Stimulated activated naive CD8-positive, alpha-beta T cell treated with anti-CD3 and anti-CD28 coated beads, Interleukin-15, amount 100 ng/mL, for 72 hours (primary cell): ENCODE measurements at regions not wholly inside any gene's neighbourhood (a gene's known extent, or its start where the extent isn't known, plus 50 kb on each side); places are given as distances from the start of the nearest gene placed in this dataset.

Experiments used
- ATAC-seq: fragments of 150-1000 bp; cut with Tn5 transposase; 2 replicates; pipeline ENCODE4 v1.10.0; 2021; ENCODE audit warnings: mild to moderate bottlenecking, moderate library complexity
- DNase-seq, 2 donors: peaks; one replicate each; pipeline ENCODE4 v3.0.0; 2021 to 2022
- H3K27ac Mint-ChIP-seq, 2 donors: one replicate each; pipeline ENCODE4 v1.8.0; 2022; ENCODE audit warnings: mild to moderate bottlenecking in 2 of 2, mixed read lengths in 2 of 2, moderate library complexity in 2 of 2
- H3K27me3 Mint-ChIP-seq: one replicate; pipeline ENCODE4 v1.8.0; 2022; ENCODE audit warnings: mixed read lengths
- H3K4me1 Mint-ChIP-seq: one replicate; pipeline ENCODE4 v1.8.0; 2022; ENCODE audit warnings: mild to moderate bottlenecking, mixed read lengths
- H3K4me3 Mint-ChIP-seq, 2 donors: one replicate each; pipeline ENCODE4 v1.8.0; 2022; ENCODE audit warnings: mild to moderate bottlenecking in 2 of 2, mixed read lengths in 2 of 2, moderate library complexity in 1 of 2
- H3K9me3 Mint-ChIP-seq, 2 donors: one replicate each; pipeline ENCODE4 v1.8.0; 2022; ENCODE audit warnings: mixed read lengths in 2 of 2

GRCh38 chr2:157056200-157056676 lies 201.3 kb upstream of the GALNT5 start:
- Mint-ChIP-seq H3K4me3 (no peak overlapping the region), H3K4me1 (no peaks in the 10 kb centered on the region), H3K27ac (no peak overlapping the region), H3K27me3 (no peaks in the 10 kb centered on the region), H3K9me3 (no peaks in the 10 kb centered on the region)
- DNase-seq = no peak
- ATAC-seq = no peak

DNA sequence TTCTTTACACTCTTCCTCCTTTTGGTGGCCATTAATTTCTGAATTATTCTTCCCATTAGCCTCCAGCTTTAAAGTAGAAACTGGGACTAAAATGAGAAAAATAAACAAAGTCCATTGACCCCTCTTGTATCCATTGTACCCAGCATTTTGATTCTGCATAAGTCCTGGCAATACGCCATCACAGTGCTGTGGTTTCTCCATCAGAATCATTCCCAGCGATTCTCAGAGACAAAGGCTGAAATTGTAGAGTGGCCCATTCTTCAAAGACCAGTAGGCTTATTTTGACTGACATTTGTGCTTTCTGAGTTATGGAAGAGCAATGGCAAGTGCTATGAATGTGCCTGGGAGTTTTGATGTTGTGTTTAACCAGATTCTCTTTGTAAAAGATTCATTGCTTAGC lies 199.3 kb upstream of the GALNT5 start:
- Mint-ChIP-seq H3K27me3 (no peaks in the 10 kb centered on the region), H3K27ac (no peak overlapping the region), H3K9me3 (no peaks in the 10 kb centered on the region), H3K4me1 (no peaks in the 10 kb centered on the region), H3K4me3 (no peak overlapping the region)
- ATAC-seq = no peak
- no peak for DNase-seq

GRCh38 chr2:157059036-157059435 lies 198.5 kb upstream of the GALNT5 start:
- no peak for DNase-seq
- no peaks in the 10 kb centered on the region for H3K4me1 Mint-ChIP-seq
- H3K9me3 Mint-ChIP-seq = no peaks in the 10 kb centered on the region
- no peak overlapping the region for H3K4me3 Mint-ChIP-seq
- no peaks in the 10 kb centered on the region for H3K27me3 Mint-ChIP-seq
- no peak for ATAC-seq
- no peak overlapping the region for H3K27ac Mint-ChIP-seq

DNA sequence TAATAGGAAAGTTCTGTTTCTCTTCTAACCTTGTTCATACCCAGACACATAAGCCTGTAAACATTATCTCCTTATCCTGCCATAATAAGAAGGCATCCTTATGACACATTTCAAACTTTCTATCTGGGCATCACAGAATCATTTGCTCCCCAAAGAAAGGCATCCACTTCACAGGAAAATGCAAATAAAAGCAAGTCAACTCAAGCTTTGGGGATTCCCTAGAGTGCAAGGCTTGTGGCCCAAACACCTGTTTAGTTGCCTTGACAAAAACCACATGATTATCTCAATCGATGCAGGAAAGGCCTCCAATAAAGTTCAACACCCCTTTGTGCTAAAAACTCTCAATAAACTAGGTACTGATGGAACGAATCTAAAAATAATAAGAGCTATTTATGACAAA lies 195.7 kb upstream of the GALNT5 start:
- H3K4me3 Mint-ChIP-seq = no peak overlapping the region
- H3K27me3 Mint-ChIP-seq = no peaks in the 10 kb centered on the region
- H3K4me1 Mint-ChIP-seq = no peaks in the 10 kb centered on the region
- no peak for DNase-seq
- no peaks in the 10 kb centered on the region for H3K9me3 Mint-ChIP-seq
- no peak for ATAC-seq
- H3K27ac Mint-ChIP-seq = no peak overlapping the region

GRCh38 chr2:157067562-157067961 lies 189.9 kb upstream of the GALNT5 start:
- DNase-seq (no peak), ATAC-seq (no peak)
- no peaks in the 10 kb centered on the region for H3K4me1 Mint-ChIP-seq
- peaks cover 0 to 6% of the 10 kb centered on the region in 2 donors for H3K9me3 Mint-ChIP-seq
- H3K27me3 Mint-ChIP-seq = no peaks in the 10 kb centered on the region
- H3K27ac Mint-ChIP-seq = no peak overlapping the region
- no peak overlapping the region for H3K4me3 Mint-ChIP-seq

DNA sequence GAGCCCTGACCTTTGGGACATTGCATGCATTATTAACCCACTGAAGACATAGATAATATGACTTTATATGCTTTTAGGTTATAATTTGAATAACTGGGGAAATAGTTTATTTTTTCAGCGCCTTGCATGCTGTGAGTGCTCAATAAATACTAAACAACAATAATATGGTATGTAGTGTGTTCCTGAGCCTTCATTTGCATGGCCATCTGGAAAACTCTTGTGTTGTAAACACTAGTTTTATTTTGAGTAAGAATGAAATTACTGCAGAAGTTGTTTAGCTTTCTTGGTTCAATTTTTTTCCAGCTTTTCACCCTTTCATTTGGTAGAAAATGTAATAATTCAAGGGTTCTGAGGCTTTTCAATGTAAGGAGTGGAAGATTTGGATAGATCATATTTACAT lies 189.3 kb upstream of the GALNT5 start:
- ATAC-seq (no peak), DNase-seq (no peak)
- no peaks in the 10 kb centered on the region for H3K4me1 Mint-ChIP-seq
- H3K27ac Mint-ChIP-seq = no peak overlapping the region
- no peaks in the 10 kb centered on the region for H3K27me3 Mint-ChIP-seq
- no peak overlapping the region for H3K4me3 Mint-ChIP-seq
- H3K9me3 Mint-ChIP-seq = peaks cover 0 to 6% of the 10 kb centered on the region in 2 donors

DNA sequence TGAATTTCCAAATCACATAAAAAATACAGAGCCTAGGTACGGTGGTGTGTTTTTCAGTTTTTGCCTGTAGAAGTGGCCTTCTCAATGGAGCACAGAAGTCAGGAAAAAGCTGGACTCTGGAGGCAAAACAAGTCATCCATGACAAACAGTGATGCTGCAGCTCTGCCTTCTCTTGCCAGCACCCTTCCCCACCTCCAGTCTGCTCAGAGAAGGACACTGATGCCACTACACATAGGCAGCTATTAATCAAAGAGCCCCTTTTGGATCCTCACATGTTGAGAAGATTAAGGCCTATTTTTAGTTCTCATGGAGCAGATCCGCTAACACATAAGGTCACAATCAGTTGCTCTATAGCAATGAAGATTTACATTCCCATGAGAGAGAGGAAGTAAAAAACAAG lies 181.6 kb upstream of the GALNT5 start:
- Mint-ChIP-seq H3K9me3 (peaks cover 0 to 6% of the 10 kb centered on the region in 2 donors), H3K27ac (no peak overlapping the region), H3K4me3 (no peak overlapping the region), H3K27me3 (no peaks in the 10 kb centered on the region), H3K4me1 (no peaks in the 10 kb centered on the region)
- ATAC-seq = no peak
- no peak for DNase-seq

- Mint-ChIP-seq H3K27me3 (no peaks in the 10 kb centered on the region), H3K27ac (no peak overlapping the region), H3K4me1 (no peaks in the 10 kb centered on the region), H3K9me3 (peaks cover 0 to 4% of the 10 kb centered on the region in 2 donors), H3K4me3 (no peak overlapping the region)
- ATAC-seq = no peak
- no peak for DNase-seq
These were observed 180.9 kb upstream of the GALNT5 start for GRCh38 chr2:157076526-157077161.

- no peak overlapping the region for H3K4me3 Mint-ChIP-seq
- no peaks in the 10 kb centered on the region for H3K4me1 Mint-ChIP-seq
- DNase-seq (no peak), ATAC-seq (no peak)
- no peak overlapping the region for H3K27ac Mint-ChIP-seq
- H3K9me3 Mint-ChIP-seq = no peaks in the 10 kb centered on the region
- H3K27me3 Mint-ChIP-seq = no peaks in the 10 kb centered on the region
These were observed 179.7 kb upstream of the GALNT5 start for GRCh38 chr2:157077753-157078350.

- H3K4me3 Mint-ChIP-seq = no peak overlapping the region
- no peaks in the 10 kb centered on the region for H3K4me1 Mint-ChIP-seq
- H3K27me3 Mint-ChIP-seq = no peaks in the 10 kb centered on the region
- ATAC-seq (no peak), DNase-seq (no peak)
- H3K9me3 Mint-ChIP-seq = no peaks in the 10 kb centered on the region
- H3K27ac Mint-ChIP-seq = no peak overlapping the region
These were observed 174.6 kb upstream of the GALNT5 start for GRCh38 chr2:157082950-157083349.

DNA sequence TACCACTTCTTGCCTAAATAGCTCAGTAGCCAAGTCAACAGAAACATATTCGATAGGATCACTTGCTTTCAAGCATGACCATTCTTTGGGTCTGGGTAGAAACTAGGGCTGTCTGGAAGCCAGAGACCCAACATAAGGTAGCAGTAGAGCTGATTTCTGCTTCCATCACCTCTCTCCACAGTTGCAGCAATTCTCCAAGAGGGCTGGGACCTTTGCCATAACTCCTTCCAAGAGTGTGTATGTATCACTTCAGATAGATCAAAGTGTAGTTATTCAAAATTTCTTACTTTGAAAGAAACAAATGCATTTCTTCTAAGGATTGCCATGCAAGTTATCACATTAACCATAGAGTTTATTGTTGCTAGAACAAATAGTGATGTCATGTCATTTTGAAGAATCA lies 172.0 kb upstream of the GALNT5 start:
- ATAC-seq (no peak), DNase-seq (no peak)
- H3K4me3 Mint-ChIP-seq = no peak overlapping the region
- H3K27ac Mint-ChIP-seq = no peak overlapping the region
- H3K9me3 Mint-ChIP-seq = no peaks in the 10 kb centered on the region
- no peaks in the 10 kb centered on the region for H3K27me3 Mint-ChIP-seq
- no peaks in the 10 kb centered on the region for H3K4me1 Mint-ChIP-seq

GRCh38 chr2:157087373-157088002 lies 170.0 kb upstream of the GALNT5 start:
- Mint-ChIP-seq H3K27ac (no peak overlapping the region), H3K9me3 (no peaks in the 10 kb centered on the region), H3K27me3 (no peaks in the 10 kb centered on the region), H3K4me1 (no peaks in the 10 kb centered on the region), H3K4me3 (no peak overlapping the region)
- ATAC-seq (no peak), DNase-seq (no peak)

GRCh38 chr2:157093666-157094065 lies 163.8 kb upstream of the GALNT5 start:
- Mint-ChIP-seq H3K9me3 (peaks cover 0 to 7% of the 10 kb centered on the region in 2 donors), H3K4me1 (no peaks in the 10 kb centered on the region), H3K27me3 (no peaks in the 10 kb centered on the region), H3K27ac (no peak overlapping the region), H3K4me3 (no peak overlapping the region)
- DNase-seq (no peak), ATAC-seq (no peak)

DNA sequence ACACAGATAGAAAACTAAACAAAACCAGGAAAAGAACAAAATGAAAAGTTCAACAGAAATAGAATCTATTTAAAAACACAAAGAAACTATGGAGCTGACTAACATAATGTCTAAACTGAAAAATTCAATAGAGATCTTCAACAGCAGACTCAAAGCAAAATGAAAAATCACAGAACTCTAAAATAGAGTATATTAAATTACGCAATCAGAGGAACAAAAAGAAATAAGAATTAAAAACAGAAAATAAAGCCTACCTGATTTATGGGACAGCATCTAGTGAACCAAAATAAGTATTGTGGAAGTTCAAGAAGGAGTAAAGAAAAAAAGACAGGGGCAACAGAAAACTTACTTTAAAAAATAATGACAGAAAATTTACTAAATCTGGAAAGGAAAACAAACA lies 152.1 kb upstream of the GALNT5 start:
- H3K9me3 Mint-ChIP-seq = peaks cover 7 to 21% of the 10 kb centered on the region in 2 donors
- no peak for DNase-seq
- no peaks in the 10 kb centered on the region for H3K27me3 Mint-ChIP-seq
- no peak overlapping the region for H3K27ac Mint-ChIP-seq
- H3K4me1 Mint-ChIP-seq = no peaks in the 10 kb centered on the region
- no peak for ATAC-seq
- H3K4me3 Mint-ChIP-seq = no peak overlapping the region

GRCh38 chr2:157106950-157107349 lies 150.6 kb upstream of the GALNT5 start:
- H3K4me1 Mint-ChIP-seq = no peaks in the 10 kb centered on the region
- ATAC-seq = no peak
- no peak overlapping the region for H3K27ac Mint-ChIP-seq
- no peak overlapping the region for H3K4me3 Mint-ChIP-seq
- DNase-seq = no peak
- no peaks in the 10 kb centered on the region for H3K27me3 Mint-ChIP-seq
- peaks cover 11 to 28% of the 10 kb centered on the region in 2 donors for H3K9me3 Mint-ChIP-seq

DNA sequence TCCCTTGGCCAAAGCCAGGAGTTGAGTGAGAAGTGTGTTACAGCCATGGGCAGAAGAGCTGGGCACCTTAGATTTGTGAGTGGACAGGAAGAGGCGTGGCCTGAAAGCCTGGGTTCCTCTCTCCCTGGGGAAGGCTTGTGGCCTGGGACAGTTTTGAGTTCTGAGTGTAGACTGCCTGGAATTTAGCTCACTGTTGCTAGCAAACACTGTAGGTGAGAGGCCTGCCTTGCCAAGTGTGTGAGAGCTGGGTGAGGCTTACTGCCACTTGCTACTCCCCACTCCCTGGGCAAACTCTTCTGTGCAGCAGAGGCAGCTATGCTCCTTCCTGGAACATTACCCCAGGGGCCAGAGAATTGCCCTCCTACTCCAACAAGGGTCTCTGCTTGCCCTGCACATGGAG lies 150.0 kb upstream of the GALNT5 start:
- peaks cover 10 to 27% of the 10 kb centered on the region in 2 donors for H3K9me3 Mint-ChIP-seq
- ATAC-seq = no peak
- H3K4me3 Mint-ChIP-seq = no peak overlapping the region
- H3K4me1 Mint-ChIP-seq = no peaks in the 10 kb centered on the region
- H3K27ac Mint-ChIP-seq = peak overlapping the region in 1 of 2 donors; percentile 86
- no peaks in the 10 kb centered on the region for H3K27me3 Mint-ChIP-seq
- no peak for DNase-seq
